ENCODE measurements at regions not wholly inside any gene's neighbourhood (a gene's known extent, or its start where the extent isn't known, plus 50 kb on each side); places are given as distances from the start of the nearest gene placed in this dataset.

DNA sequence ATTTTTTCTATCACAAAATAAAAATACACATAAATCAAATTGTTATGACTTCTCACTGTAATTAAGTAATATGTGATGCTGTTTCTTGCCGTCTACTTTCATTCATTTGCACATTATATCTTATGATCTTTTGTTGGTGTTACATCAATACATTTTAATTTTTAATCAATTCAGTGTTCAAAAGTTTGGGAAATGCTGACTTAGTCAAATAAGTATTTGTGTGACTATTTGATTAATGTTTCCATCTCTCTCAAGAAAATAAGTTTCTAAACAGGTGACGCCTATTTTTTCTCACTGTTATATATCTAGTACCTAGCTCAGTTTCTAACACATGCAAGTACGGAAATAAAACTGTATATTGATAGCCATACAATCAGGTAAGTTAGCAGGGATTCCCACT lies 329.5 kb upstream of the KIRREL3 start:
- H3K9ac ChIP-seq (ENCODE audit: low read depth, low read length) = no peak overlapping the region
- H4K5ac ChIP-seq (ENCODE audit: low read depth, low read length) = no peak overlapping the region
- H3K9me3 ChIP-seq (ENCODE audit: control insufficient read depth, insufficient read depth, low read length) = no peaks in the 10 kb centered on the region
- no peaks in the 10 kb centered on the region for H3K27me3 ChIP-seq (ENCODE audit: control insufficient read depth, insufficient read depth, low read length)
- dilution Hi-C loops (cut with HindIII; ENCODE audit: low sequenced_read_pairs, unreplicated experiment) (no loop called here), in situ Hi-C loops (cut with MboI; ENCODE audit: low sequenced_read_pairs) (loop anchor here (25.0 kb wide), 3 partner anchors 618 to 1018 kb away; partner anchors contain the start of gene DCPS), intact Hi-C loops (cut with micrococcal nuclease) (no loop called here)
- H3K9me1 ChIP-seq (ENCODE audit: insufficient read depth, low read length) = no peaks in the 10 kb centered on the region
- no peaks in the 10 kb centered on the region for H3K36me3 ChIP-seq (ENCODE audit: control insufficient read depth, insufficient read depth, low read length)
- no peaks in the 10 kb centered on the region for H3K79me1 ChIP-seq (ENCODE audit: low read depth in 1 of 2, low read length in 2 of 2)
- H2BK20ac ChIP-seq (ENCODE audit: low read depth, low read length) = no peak overlapping the region
- H2BK15ac ChIP-seq (ENCODE audit: low read depth, low read length) = no peak overlapping the region
- H3K4ac ChIP-seq (ENCODE audit: low read depth, low read length) = no peak overlapping the region
- no peak overlapping the region for H3K14ac ChIP-seq (replicated peaks; ENCODE audit: low read depth, low read length)
- no peak overlapping the region for H4K91ac ChIP-seq (ENCODE audit: insufficient read depth, low read depth, low read length)
- ChIA-PET POLR2A (ENCODE audit: unreplicated experiment) (no interaction called here), CTCF (no interaction called here)
- H4K8ac ChIP-seq (ENCODE audit: low read depth in 2 of 2, low read length in 2 of 2) = no peak overlapping the region
- H2AK5ac ChIP-seq (ENCODE audit: low read depth, low read length) = no peak overlapping the region
- no peaks in the 10 kb centered on the region for H4K20me1 ChIP-seq (ENCODE audit: insufficient read depth, low read length)
- TF ChIP-seq RAD21 (IDR thresholded peaks at IDR 0.05; ENCODE audit: low read length) (no peak), MAFK (IDR thresholded peaks at IDR 0.05; ENCODE audit: low read depth, low read length) (peak; percentile 49; the same call in 1 of the 2 replicates), NFE2L2 (IDR thresholded peaks at IDR 0.05; ENCODE audit: low read depth, low read length) (no peak), BHLHE40 (IDR thresholded peaks at IDR 0.05; ENCODE audit: low read depth, low read length) (no peak), MXI1 (IDR thresholded peaks at IDR 0.05; ENCODE audit: borderline replicate concordance, low read depth, low read length) (no peak), RFX5 (IDR thresholded peaks at IDR 0.05; ENCODE audit: low read depth, low read length) (no peak)
- H2BK5ac ChIP-seq (ENCODE audit: low read depth, low read length, poor library complexity, severe bottlenecking) = no peak overlapping the region
- H3K23ac ChIP-seq (ENCODE audit: low read depth, low read length) = no peak overlapping the region
- no peak overlapping the region for H2AK9ac ChIP-seq (replicated peaks; ENCODE audit: low read depth, low read length, poor library complexity)
- H3K4me3 ChIP-seq (ENCODE audit: insufficient read depth, low read depth, low read length) = no peak overlapping the region
- H3K18ac ChIP-seq (ENCODE audit: low read depth, low read length) = no peak overlapping the region
- H3K4me2 ChIP-seq (ENCODE audit: low read depth, low read length) = no peak overlapping the region
- H2BK120ac ChIP-seq (ENCODE audit: low read depth, low read length) = no peak overlapping the region
- no peak overlapping the region for H2AFZ ChIP-seq (replicated peaks; ENCODE audit: low read length, poor library complexity)
- no peak overlapping the region for H3K27ac ChIP-seq (ENCODE audit: insufficient read depth, low read length)
- DNase-seq (no peak), ATAC-seq (ENCODE audit: low read depth) (no peak)
- no TSS peak for BruUV-seq (replicated peaks)
- no CpG with 5 or more reads among the region's 3 CpGs for WGBS, 2 experiments (ENCODE audit: extremely low coverage in 2 of 2, insufficient read length in 1 of 2)
- no peak overlapping the region for H3K56ac ChIP-seq (ENCODE audit: extremely low read depth, insufficient read depth, low read length)
- no peaks in the 10 kb centered on the region for H3K4me1 ChIP-seq (ENCODE audit: control insufficient read depth, insufficient read depth, low read length)
